Parathyroid adenoma (tissue), 2 donors: ENCODE measurements at regions not wholly inside any gene's neighbourhood (a gene's known extent, or its start where the extent isn't known, plus 50 kb on each side); places are given as distances from the start of the nearest gene placed in this dataset.

Experiments
- H2AFZ ChIP-seq: fragments of 300-600 bp; sonication (generic); one replicate; pipeline ENCODE4 v1.7.0; 2017; ENCODE audit warnings: antibody characterized with exemption, mild to moderate bottlenecking
- H3K27ac ChIP-seq: fragments of 300-600 bp; sonication (generic); one replicate; pipeline ENCODE4 v1.7.0; 2017
- H3K27me3 ChIP-seq: fragments of 300-600 bp; sonication (generic); one replicate; pipeline ENCODE4 v1.7.0; 2017; ENCODE audit warnings: low read length; ENCODE audit not compliant: control insufficient read depth, insufficient read depth
- H3K36me3 ChIP-seq: fragments of 300-600 bp; sonication (generic); one replicate; pipeline ENCODE4 v1.7.0; 2017; ENCODE audit warnings: low read length; ENCODE audit not compliant: control insufficient read depth, insufficient read depth
- H3K4me1 ChIP-seq: fragments of 300-600 bp; sonication (generic); one replicate; pipeline ENCODE4 v1.7.0; 2017; ENCODE audit warnings: control low read depth
- H3K4me2 ChIP-seq: fragments of 300-600 bp; sonication (generic); one replicate; pipeline ENCODE4 v1.7.0; 2017; ENCODE audit warnings: low read length
- H3K4me3 ChIP-seq: fragments of 300-600 bp; sonication (generic); one replicate; pipeline ENCODE4 v1.7.0; 2017; ENCODE audit warnings: low read depth, low read length
- H3K79me2 ChIP-seq: fragments of 300-600 bp; sonication (generic); one replicate; pipeline ENCODE4 v1.7.0; 2017; ENCODE audit warnings: control low read depth
- H3K9ac ChIP-seq: fragments of 300-600 bp; sonication (generic); one replicate; pipeline ENCODE4 v1.7.0; 2017; ENCODE audit warnings: mild to moderate bottlenecking
- H3K9me3 ChIP-seq: fragments of 300-600 bp; sonication (generic); one replicate; pipeline ENCODE4 v1.7.0; 2017; ENCODE audit warnings: low read length; ENCODE audit not compliant: control insufficient read depth
- CTCF ChIP-seq: fragments of 300-600 bp; sonication (generic); IDR thresholded peaks from one replicate; pipeline ENCODE4 v1.7.0; 2017; ENCODE audit warnings: antibody characterized with exemption, mild to moderate bottlenecking
- donor health status: primary hyperparathyroidism.

- H2AFZ ChIP-seq, result no peak overlapping the region
- H3K9me3 ChIP-seq, result no peaks in the 10 kb centered on the region
- no peak for TF ChIP-seq CTCF
These were observed 303.6 kb downstream of the SAMD5 start for GRCh38 chr6:147811913-147812629.

GRCh38 chr6:147817042-147817689, 308.7 kb downstream of the SAMD5 start:
- no peak for TF ChIP-seq CTCF
- H3K4me1 ChIP-seq, result no peaks in the 10 kb centered on the region
- H3K9me3 ChIP-seq, result no peaks in the 10 kb centered on the region
- no peak overlapping the region for H3K4me3 ChIP-seq
- H3K79me2 ChIP-seq, result no peaks in the 10 kb centered on the region
- no peak overlapping the region for H2AFZ ChIP-seq
- no peak overlapping the region for H3K27ac ChIP-seq
- no peaks in the 10 kb centered on the region for H3K27me3 ChIP-seq
- no peaks in the 10 kb centered on the region for H3K36me3 ChIP-seq
- no peak overlapping the region for H3K9ac ChIP-seq
- H3K4me2 ChIP-seq, result no peak overlapping the region

More at GRCh38 chr6:147811913-147812629, 303.6 kb downstream of the SAMD5 start:
- Histone ChIP-seq H3K4me1 (no peaks in the 10 kb centered on the region), H3K27me3 (no peaks in the 10 kb centered on the region), H3K36me3 (no peaks in the 10 kb centered on the region), H3K4me3 (no peak overlapping the region), H3K27ac (no peak overlapping the region), H3K79me2 (no peaks in the 10 kb centered on the region), H3K9ac (no peak overlapping the region), H3K4me2 (no peak overlapping the region)

- Histone ChIP-seq H3K4me3 (no peak overlapping the region), H3K79me2 (no peaks in the 10 kb centered on the region), H3K27me3 (no peaks in the 10 kb centered on the region), H3K4me1 (no peaks in the 10 kb centered on the region), H3K27ac (no peak overlapping the region), H3K4me2 (no peak overlapping the region), H3K36me3 (no peaks in the 10 kb centered on the region), H2AFZ (no peak overlapping the region), H3K9ac (no peak overlapping the region), H3K9me3 (no peaks in the 10 kb centered on the region)
- TF ChIP-seq CTCF, result no peak
These were observed 312.0 kb downstream of the SAMD5 start for GRCh38 chr6:147820520-147820919.

- Histone ChIP-seq H3K27me3 (no peaks in the 10 kb centered on the region), H3K9me3 (no peaks in the 10 kb centered on the region), H3K36me3 (no peaks in the 10 kb centered on the region), H3K79me2 (no peaks in the 10 kb centered on the region), H3K27ac (no peak overlapping the region), H3K4me1 (no peaks in the 10 kb centered on the region), H3K4me3 (no peak overlapping the region), H2AFZ (no peak overlapping the region), H3K9ac (no peak overlapping the region), H3K4me2 (no peak overlapping the region)
- TF ChIP-seq CTCF, result no peak
These were observed 312.9 kb downstream of the SAMD5 start for GRCh38 chr6:147821295-147821897.
